Calu3 (cell line): ENCODE measurements at regions not wholly inside any gene's neighbourhood (a gene's known extent, or its start where the extent isn't known, plus 50 kb on each side); places are given as distances from the start of the nearest gene placed in this dataset.

ENCODE experiments used
- BruUV-seq: library from RNA; stranded (reverse); fragments of 400-500 nt; replicated peaks from 2 replicates; lab custom pipeline; 2021; lab: Mats Ljungman, UMichigan
- CTCF ChIA-PET: fragments of 300-600 bp; sonication (Branson Sonifier 250); formaldehyde crosslinking; loops from one replicate; lab custom pipeline; 2022; ENCODE audit warnings: antibody characterized with exemption; lab: Charles Lee
- DNase-seq: peaks from one replicate; pipeline ENCODE4 v3.0.0; 2022
- H3K27ac Mint-ChIP-seq: one replicate; pipeline ENCODE4 v1.8.0; 2022; ENCODE audit warnings: mixed read lengths; ENCODE audit not compliant: unreplicated experiment
- H3K27me3 Mint-ChIP-seq: one replicate; pipeline ENCODE4 v1.8.0; 2022; ENCODE audit warnings: mixed read lengths; ENCODE audit not compliant: unreplicated experiment
- H3K36me3 Mint-ChIP-seq: one replicate; pipeline ENCODE4 v1.8.0; 2022; ENCODE audit warnings: mild to moderate bottlenecking, moderate library complexity, mixed read lengths; ENCODE audit not compliant: insufficient read depth, unreplicated experiment
- H3K4me1 Mint-ChIP-seq: one replicate; pipeline ENCODE4 v1.8.0; 2022; ENCODE audit warnings: mild to moderate bottlenecking, low read depth, mixed read lengths; ENCODE audit not compliant: unreplicated experiment
- H3K4me3 Mint-ChIP-seq: one replicate; pipeline ENCODE4 v1.8.0; 2022; ENCODE audit warnings: mild to moderate bottlenecking, low read depth, moderate library complexity, mixed read lengths; ENCODE audit not compliant: unreplicated experiment
- H3K9me3 Mint-ChIP-seq: one replicate; pipeline ENCODE4 v1.8.0; 2022; ENCODE audit warnings: low read depth, mixed read lengths; ENCODE audit not compliant: unreplicated experiment
- CTCF ChIP-seq: fragments of 200-600 bp; IDR thresholded peaks from one replicate; pipeline ENCODE4 v1.8.0; 2022; ENCODE audit warnings: antibody characterized with exemption; ENCODE audit not compliant: unreplicated experiment
- intact Hi-C: fragments of 100-400 bp; cut with micrococcal nuclease; formaldehyde crosslinking; loops from one replicate; pipeline ENCODE4 v1.10.0; 2022; ENCODE audit not compliant: unreplicated experiment

- DNase-seq: no peak
- Mint-ChIP-seq H3K27ac (no peak overlapping the region), H3K4me3 (no peak overlapping the region), H3K4me1 (peaks cover 25% of the 10 kb centered on the region), H3K27me3 (no peaks in the 10 kb centered on the region), H3K9me3 (peaks cover 4% of the 10 kb centered on the region), H3K36me3 (no peaks in the 10 kb centered on the region)
- BruUV-seq: no TSS peak
- no peak for TF ChIP-seq CTCF
- CTCF ChIA-PET: no interaction called here
- intact Hi-C loops: no loop called here
Observed at GRCh38 chrX:107576392-107576791, 51.9 kb upstream of the PRPS1 start.

- no TSS peak for BruUV-seq
- CTCF ChIA-PET: no interaction called here
- Mint-ChIP-seq H3K4me3 (no peak overlapping the region), H3K27me3 (no peaks in the 10 kb centered on the region), H3K27ac (no peak overlapping the region), H3K36me3 (no peaks in the 10 kb centered on the region), H3K4me1 (peaks cover 23% of the 10 kb centered on the region), H3K9me3 (peaks cover 4% of the 10 kb centered on the region)
- no peak for TF ChIP-seq CTCF
- intact Hi-C loops: no loop called here
- DNase-seq: no peak
Observed at GRCh38 chrX:107576841-107577240, 51.5 kb upstream of the PRPS1 start.

GRCh38 chrX:107577933-107578332 is 50.4 kb upstream of the PRPS1 start:
- Mint-ChIP-seq H3K27me3 (no peaks in the 10 kb centered on the region), H3K9me3 (no peaks in the 10 kb centered on the region), H3K27ac (no peak overlapping the region), H3K4me3 (no peak overlapping the region), H3K4me1 (peaks cover 19% of the 10 kb centered on the region), H3K36me3 (no peaks in the 10 kb centered on the region)
- CTCF ChIA-PET: interaction anchor here (1.1 kb wide), 1 partner anchor 19 kb away, joined by 3 read pairs; no protein-coding TSS in a partner anchor
- no peak for DNase-seq
- intact Hi-C loops: no loop called here
- no peak for TF ChIP-seq CTCF
- no TSS peak for BruUV-seq
